ENCODE measurements at regions not wholly inside any gene's neighbourhood (a gene's known extent, or its start where the extent isn't known, plus 50 kb on each side); places are given as distances from the start of the nearest gene placed in this dataset.

DNA sequence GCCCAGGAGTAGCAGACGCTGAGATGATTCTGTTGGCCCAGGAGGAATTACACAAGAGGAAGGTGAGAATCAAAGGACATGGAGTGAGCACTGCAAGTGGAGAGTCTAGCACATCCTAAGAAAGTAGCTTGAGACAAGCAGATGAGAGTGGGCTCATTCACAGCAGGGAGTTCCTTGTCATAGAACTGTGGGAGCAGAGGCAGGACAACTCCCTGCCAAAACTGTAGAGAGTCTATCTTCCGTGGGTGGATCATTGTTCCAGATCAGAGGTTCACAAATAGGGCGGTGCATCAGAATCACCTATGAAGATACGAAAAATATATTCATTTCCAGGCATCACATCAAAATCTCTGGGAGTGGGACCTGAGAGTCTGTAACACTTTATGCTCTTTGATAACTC lies 288.9 kb upstream of the C16orf82 start:
- TF ChIP-seq, protein P1, sequence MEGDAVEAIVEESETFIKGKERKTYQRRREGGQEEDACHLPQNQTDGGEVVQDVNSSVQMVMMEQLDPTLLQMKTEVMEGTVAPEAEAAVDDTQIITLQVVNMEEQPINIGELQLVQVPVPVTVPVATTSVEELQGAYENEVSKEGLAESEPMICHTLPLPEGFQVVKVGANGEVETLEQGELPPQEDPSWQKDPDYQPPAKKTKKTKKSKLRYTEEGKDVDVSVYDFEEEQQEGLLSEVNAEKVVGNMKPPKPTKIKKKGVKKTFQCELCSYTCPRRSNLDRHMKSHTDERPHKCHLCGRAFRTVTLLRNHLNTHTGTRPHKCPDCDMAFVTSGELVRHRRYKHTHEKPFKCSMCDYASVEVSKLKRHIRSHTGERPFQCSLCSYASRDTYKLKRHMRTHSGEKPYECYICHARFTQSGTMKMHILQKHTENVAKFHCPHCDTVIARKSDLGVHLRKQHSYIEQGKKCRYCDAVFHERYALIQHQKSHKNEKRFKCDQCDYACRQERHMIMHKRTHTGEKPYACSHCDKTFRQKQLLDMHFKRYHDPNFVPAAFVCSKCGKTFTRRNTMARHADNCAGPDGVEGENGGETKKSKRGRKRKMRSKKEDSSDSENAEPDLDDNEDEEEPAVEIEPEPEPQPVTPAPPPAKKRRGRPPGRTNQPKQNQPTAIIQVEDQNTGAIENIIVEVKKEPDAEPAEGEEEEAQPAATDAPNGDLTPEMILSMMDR (IDR thresholded peaks at IDR 0.05; ENCODE audit: insufficient read depth, low read depth, low read length, missing control alignments), result no peak
- no peak for DNase-seq (ENCODE audit: low read depth)

DNA sequence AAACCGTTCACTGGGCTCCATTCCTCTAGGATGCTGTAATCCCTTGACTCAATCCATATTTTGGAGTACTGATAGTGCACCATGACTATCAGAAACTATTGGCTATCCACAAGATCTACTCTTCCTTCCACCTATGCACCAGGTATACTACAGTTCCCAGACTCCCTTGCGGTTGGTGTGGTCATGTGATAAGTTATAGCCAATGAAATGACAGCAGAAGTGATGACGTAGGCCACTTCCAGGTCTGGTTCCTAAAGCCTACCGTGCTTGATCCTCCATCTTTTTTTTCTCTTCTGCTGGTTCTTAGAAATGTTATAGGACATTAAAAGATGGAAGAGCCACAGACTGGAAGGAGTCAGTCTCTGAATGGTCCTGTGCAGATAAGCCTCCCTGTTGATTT lies 278.8 kb upstream of the C16orf82 start:
- TF ChIP-seq, protein P1 (IDR thresholded peaks at IDR 0.05; ENCODE audit: insufficient read depth, low read depth, low read length, missing control alignments), result no peak
- DNase-seq (ENCODE audit: low read depth), result peak; percentile 16
- no peak overlapping the region for H3K4me3 ChIP-seq (ENCODE audit: low read depth, low read length)

More for the DNA sequence above, 288.9 kb upstream of the C16orf82 start:
- H3K4me3 ChIP-seq (ENCODE audit: low read depth, low read length), result no peak overlapping the region

DNA sequence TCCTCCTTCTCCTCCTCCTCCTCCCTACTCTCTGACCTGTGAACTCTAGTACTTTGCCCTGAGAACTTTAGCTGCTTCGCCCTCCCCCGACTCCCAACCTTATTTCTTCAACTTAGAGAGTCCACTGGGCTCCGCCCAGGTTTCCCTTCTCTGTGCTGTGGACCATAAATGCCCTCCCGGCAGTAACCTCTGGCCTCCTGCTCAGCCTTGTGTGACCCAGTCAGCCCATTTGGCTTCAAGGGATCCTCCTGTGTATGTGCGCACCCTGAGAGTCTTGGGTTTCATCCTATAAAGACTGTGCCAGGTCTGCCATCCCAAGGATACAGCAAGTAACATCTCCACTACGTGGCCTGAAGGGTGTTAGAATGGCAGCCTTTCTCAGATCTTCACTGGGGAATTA lies 275.6 kb upstream of the C16orf82 start:
- no peak for DNase-seq (ENCODE audit: low read depth)
- TF ChIP-seq, protein P1 (IDR thresholded peaks at IDR 0.05; ENCODE audit: insufficient read depth, low read depth, low read length, missing control alignments), result no peak
- no peak overlapping the region for H3K4me3 ChIP-seq (ENCODE audit: low read depth, low read length)

GRCh38 chr16:26795184-26795583 lies 271.5 kb upstream of the C16orf82 start:
- TF ChIP-seq, protein P1 (IDR thresholded peaks at IDR 0.05; ENCODE audit: insufficient read depth, low read depth, low read length, missing control alignments), result peak; percentile 27
- H3K4me3 ChIP-seq (ENCODE audit: low read depth, low read length), result no peak overlapping the region
- DNase-seq (ENCODE audit: low read depth), result peak; percentile 24

- H3K4me3 ChIP-seq (ENCODE audit: low read depth, low read length), result no peak overlapping the region
- TF ChIP-seq, protein P1 (IDR thresholded peaks at IDR 0.05; ENCODE audit: insufficient read depth, low read depth, low read length, missing control alignments), result no peak
- no peak for DNase-seq (ENCODE audit: low read depth)
Measured at GRCh38 chr16:26801628-26802027, 265.1 kb upstream of the C16orf82 start.

DNA sequence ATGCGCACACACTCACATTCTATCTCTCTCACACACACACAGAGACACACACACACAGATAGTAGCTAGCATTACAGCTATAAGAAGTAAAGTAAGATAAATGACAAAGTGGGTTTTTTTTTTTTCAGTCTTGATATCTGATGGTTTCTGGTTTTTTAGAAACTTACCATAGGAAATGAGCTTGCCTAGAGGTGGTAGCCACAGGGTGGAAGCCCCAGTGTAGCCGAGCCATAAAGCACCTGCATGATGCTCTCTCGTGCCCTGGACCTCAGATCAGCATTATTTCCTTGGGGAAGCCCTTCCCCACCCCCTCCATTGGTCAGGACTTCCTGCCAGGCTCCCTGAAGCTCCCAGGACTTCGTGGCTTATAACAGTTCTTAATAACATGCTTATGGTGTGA lies 264.3 kb upstream of the C16orf82 start:
- H3K4me3 ChIP-seq (ENCODE audit: low read depth, low read length), result no peak overlapping the region
- DNase-seq (ENCODE audit: low read depth), result no peak
- TF ChIP-seq, protein P1 (IDR thresholded peaks at IDR 0.05; ENCODE audit: insufficient read depth, low read depth, low read length, missing control alignments), result no peak

GRCh38 chr16:26802965-26803364 lies 263.8 kb upstream of the C16orf82 start:
- H3K4me3 ChIP-seq (ENCODE audit: low read depth, low read length), result no peak overlapping the region
- DNase-seq (ENCODE audit: low read depth), result no peak
- TF ChIP-seq, protein P1 (IDR thresholded peaks at IDR 0.05; ENCODE audit: insufficient read depth, low read depth, low read length, missing control alignments), result no peak
